ENCODE measurements at regions not wholly inside any gene's neighbourhood (a gene's known extent, or its start where the extent isn't known, plus 50 kb on each side); places are given as distances from the start of the nearest gene placed in this dataset.

DNA sequence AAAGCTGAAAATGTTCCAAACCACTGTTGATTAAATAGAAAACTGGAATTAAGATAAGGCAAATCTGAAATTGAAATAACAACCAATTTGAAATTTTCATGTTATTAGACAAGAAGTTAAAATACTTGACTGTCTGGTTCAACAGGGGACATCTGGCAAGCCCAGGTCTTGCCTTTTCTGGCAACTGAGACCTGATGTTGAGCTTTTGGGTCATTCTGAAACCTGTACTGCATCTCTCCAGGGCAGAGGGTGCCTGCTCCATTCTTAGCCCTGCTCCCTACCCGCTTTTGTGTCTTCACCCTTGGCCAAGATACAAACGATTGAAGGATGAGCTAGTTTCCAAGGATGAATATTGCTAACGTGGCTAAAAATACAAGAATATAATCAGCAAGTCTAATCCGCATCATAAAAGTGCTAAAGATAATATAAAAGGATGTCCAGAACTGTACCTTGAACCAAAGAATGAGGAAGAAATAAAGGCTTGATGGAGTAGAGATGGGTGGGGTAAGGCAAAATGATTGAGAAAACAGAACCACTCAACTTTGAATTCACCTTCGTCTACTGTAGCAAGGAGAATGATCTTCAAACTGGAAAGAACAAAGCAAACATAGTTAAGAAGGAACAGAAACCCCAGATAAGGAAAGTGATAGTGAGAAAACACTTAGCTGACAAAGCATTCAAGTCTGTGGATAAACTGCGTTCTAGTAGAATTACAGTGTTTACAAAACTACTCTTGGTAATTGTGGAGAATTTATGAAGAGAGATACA is 109.8 kb upstream of the MAN1A1 start:
- no peaks in the 10 kb centered on the region for H3K23me2 ChIP-seq (ENCODE audit: insufficient read length, low read depth, low read length, poor library complexity, severe bottlenecking)
- DNase-seq: no peak
- no peaks in the 10 kb centered on the region for H3K79me2 ChIP-seq (ENCODE audit: insufficient read depth, low read length)
- H2BK120ac ChIP-seq (ENCODE audit: low read depth, low read length, poor library complexity, severe bottlenecking): no peak overlapping the region
- no peak overlapping the region for H3T11ph ChIP-seq (ENCODE audit: low read length)
- Mint-ChIP-seq H3K4me3 (no peak overlapping the region), H3K9me3 (peaks cover 5% of the 10 kb centered on the region in 2 experiments; a peak in 4 of 5 replicates), H3K27me3 (ENCODE audit: low read depth) (no peaks in the 10 kb centered on the region), H3K27ac (no peak overlapping the region), H3K4me1 (no peaks in the 10 kb centered on the region), H3K36me3 (ENCODE audit: insufficient read depth in 1 of 3, low read depth in 3 of 3) (peaks cover 0 to 4% (median 2%) of the 10 kb centered on the region in 3 experiments; a peak in 2 of 7 replicates)
- H3K4me1 ChIP-seq (ENCODE audit: insufficient read depth, low read length): no peaks in the 10 kb centered on the region
- WGBS (ENCODE audit: extremely low coverage, insufficient read length, low lambda C conversion rate): no CpG with 5 or more reads among the region's 6 CpGs
- no peak overlapping the region for H3K4me2 ChIP-seq (ENCODE audit: insufficient read depth, insufficient read length, low read length)
- no peak overlapping the region for H2BK20ac ChIP-seq (ENCODE audit: low read depth, low read length, poor library complexity, severe bottlenecking)
- no peaks in the 10 kb centered on the region for H3K79me1 ChIP-seq (ENCODE audit: insufficient read depth, low read depth, low read length, poor library complexity, severe bottlenecking)
- H4K20me1 ChIP-seq (ENCODE audit: control insufficient read depth, insufficient read depth, insufficient read length): no peaks in the 10 kb centered on the region
- H2BK12ac ChIP-seq (ENCODE audit: insufficient read length, low read depth, low read length): no peak overlapping the region
- H4K5ac ChIP-seq (ENCODE audit: insufficient read length, low read depth, low read length): no peak overlapping the region
- no peaks in the 10 kb centered on the region for H3K9me3 ChIP-seq (ENCODE audit: control insufficient read depth, low read depth, low read length)
- H3K14ac ChIP-seq (ENCODE audit: insufficient read depth, low read length): no peak overlapping the region
- no peak overlapping the region for H2BK5ac ChIP-seq (ENCODE audit: insufficient read length, low read length)
- no peak overlapping the region for H4K8ac ChIP-seq (replicated peaks; ENCODE audit: insufficient read length, low read depth, low read length)
- no peak overlapping the region for H3K18ac ChIP-seq (ENCODE audit: insufficient read length, low read depth, low read length)
- H3K23ac ChIP-seq (ENCODE audit: insufficient read length, low read depth, low read length): no peak overlapping the region
- H3K27ac ChIP-seq (ENCODE audit: insufficient read length, low read depth, low read length): no peak overlapping the region
- TF ChIP-seq, protein P1, sequence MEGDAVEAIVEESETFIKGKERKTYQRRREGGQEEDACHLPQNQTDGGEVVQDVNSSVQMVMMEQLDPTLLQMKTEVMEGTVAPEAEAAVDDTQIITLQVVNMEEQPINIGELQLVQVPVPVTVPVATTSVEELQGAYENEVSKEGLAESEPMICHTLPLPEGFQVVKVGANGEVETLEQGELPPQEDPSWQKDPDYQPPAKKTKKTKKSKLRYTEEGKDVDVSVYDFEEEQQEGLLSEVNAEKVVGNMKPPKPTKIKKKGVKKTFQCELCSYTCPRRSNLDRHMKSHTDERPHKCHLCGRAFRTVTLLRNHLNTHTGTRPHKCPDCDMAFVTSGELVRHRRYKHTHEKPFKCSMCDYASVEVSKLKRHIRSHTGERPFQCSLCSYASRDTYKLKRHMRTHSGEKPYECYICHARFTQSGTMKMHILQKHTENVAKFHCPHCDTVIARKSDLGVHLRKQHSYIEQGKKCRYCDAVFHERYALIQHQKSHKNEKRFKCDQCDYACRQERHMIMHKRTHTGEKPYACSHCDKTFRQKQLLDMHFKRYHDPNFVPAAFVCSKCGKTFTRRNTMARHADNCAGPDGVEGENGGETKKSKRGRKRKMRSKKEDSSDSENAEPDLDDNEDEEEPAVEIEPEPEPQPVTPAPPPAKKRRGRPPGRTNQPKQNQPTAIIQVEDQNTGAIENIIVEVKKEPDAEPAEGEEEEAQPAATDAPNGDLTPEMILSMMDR (conservative IDR thresholded peaks at IDR 0.05): no peak
- H3K9ac ChIP-seq (ENCODE audit: extremely low read depth, insufficient read length, low read length): no peak overlapping the region
- H2AFZ ChIP-seq (ENCODE audit: low read length): no peak overlapping the region
- H2AK5ac ChIP-seq (ENCODE audit: insufficient read length, low read length): no peak overlapping the region
- H3K56ac ChIP-seq (ENCODE audit: insufficient read length, low read depth, low read length): no peak overlapping the region
- no peak overlapping the region for H4K91ac ChIP-seq (ENCODE audit: insufficient read length, low read depth, low read length)
- no peak overlapping the region for H2BK15ac ChIP-seq (ENCODE audit: low read depth, low read length)
- H3K27me3 ChIP-seq (ENCODE audit: insufficient read depth, low read length): no peaks in the 10 kb centered on the region
- H3K4ac ChIP-seq (ENCODE audit: low read depth, low read length): no peak overlapping the region

All from H9 (cell line).